HG03045 (cell line): ENCODE measurements at regions not wholly inside any gene's neighbourhood (a gene's known extent, or its start where the extent isn't known, plus 50 kb on each side); places are given as distances from the start of the nearest gene placed in this dataset.

ENCODE experiments used
- ATAC-seq: cut with Tn5 transposase; IDR thresholded peaks from one replicate; pipeline ENCODE4 v1.9.1; 2021; ENCODE audit warnings: mild to moderate bottlenecking, moderate library complexity; ENCODE audit not compliant: unreplicated experiment

DNA sequence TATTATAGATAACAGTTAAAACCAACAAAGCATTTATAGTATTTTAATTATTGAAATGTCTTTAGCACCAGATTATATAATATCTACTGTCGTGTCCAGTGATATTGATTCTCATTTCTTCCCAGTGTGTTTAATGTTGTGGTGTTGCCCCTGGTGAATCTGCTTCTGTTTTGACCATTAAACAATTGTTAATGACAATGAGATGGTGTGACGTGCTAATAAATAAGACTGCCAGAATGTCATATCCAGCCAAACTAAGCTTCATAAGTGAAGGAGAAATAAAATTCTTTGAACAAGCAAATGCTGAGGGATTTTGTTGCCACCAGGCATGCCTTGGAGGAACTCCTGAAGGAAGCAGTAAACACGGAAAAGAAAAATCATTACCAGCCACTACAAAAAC lies 480.0 kb upstream of the ROBO1 start:
- no peak for ATAC-seq

DNA sequence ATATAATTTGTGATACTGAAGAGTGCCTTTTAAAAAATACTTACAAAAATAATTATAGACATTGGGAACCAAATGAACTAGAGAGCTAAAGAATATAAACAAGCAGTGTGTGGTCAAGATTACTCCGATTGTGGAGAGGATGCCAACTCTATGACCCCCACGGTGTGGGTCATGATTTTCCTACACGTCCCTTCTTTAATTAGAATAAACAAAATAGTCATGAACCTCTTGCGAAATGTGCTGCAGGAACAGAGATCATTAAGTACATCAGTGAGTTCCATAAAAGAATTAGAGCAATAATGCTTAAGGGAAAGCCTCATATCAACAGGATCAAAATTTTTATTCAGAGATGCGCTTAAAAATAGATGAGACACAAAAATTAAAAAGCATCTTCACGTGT lies 476.6 kb upstream of the ROBO1 start:
- ATAC-seq, result no peak

DNA sequence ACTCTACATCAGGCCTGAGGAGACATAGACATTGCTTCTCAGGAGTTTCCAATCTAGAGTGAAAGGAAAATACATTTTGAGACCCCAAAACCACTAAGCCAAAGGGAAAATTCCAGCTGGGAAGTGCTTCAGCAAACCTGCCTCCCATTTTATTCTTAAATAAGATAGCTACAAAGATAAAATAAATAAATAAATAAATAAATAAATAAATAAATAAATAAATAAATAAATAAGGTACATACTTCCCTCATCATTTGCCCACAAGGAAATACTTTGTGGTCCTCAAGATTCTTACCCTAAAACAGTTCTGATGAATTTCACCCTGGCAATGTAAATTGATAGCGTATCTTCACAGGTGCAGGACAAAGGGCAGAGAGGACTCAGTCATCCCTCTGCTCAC lies 474.0 kb upstream of the ROBO1 start:
- no peak for ATAC-seq

DNA sequence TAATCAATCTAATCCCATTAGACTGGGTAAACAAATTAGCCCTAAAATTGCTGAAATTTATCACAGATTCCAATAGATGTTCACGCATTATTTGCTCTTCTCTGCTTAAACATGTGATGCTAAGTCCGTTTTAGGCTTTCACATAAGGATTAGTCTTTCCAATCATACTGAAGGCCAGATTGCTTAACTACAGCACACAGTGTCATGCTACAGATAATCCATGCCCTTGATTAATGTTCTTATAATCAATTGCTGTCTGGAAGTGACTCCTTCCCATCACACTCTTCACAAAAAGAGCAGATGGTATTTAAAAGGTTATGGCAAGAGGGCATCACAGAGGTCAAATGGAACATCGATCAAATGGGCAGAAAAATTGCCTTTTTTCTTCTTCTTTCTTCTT lies 471.5 kb upstream of the ROBO1 start:
- no peak for ATAC-seq

DNA sequence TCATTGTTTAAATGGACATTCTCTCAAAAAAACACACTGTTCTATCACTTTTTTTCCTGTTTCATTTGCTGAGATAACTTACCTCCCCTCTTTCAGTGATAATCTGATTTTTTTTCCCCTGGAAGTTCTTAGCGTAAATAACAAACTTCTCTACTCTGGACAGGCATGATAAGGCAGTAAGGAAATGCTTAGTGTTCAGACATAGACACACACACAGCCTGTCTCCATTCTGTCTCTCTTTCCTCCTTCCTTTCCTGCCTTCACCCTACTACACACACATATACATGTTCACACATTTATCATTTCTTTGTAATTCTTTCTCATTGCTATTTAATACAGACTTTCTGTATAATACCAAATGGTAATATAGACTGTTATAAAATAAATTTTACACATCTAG lies 470.8 kb upstream of the ROBO1 start:
- no peak for ATAC-seq

DNA sequence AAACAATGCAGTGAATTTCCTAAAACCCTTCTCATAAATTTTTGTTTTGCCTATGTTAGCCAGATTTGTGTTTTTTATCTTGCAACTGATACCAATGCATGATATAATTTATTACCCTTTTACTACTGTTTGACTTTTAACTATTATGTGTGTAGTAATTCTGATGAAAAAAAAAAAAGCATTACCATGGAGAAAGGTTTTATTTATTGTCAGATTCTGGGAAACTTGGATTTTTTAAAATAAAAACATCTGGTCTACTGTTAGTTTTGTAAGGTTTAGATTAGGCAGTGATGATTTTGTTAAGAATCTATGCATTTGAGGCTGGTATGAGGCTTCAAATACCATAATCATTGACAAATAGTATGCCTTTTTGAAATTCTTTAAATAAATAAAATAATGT lies 470.4 kb upstream of the ROBO1 start:
- no peak for ATAC-seq

DNA sequence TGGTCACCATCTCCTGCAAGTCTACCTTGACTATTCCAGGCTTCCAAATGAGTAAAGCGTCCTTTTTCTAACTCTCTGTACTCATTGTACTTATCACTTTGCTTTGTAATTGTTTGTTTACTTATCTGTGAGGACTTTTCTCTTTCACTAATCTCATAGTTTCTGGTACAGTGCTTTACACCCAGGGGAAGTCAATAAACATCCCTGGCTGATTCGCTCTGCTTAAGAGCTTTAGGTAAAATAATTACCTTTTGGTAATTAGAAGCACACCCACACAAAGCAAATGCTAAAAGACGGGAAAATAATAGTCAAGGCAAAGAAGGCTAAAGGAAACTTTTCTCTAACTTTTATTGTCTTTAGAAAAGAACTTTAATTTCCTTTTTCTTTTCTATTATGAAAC lies 466.9 kb upstream of the ROBO1 start:
- no peak for ATAC-seq

DNA sequence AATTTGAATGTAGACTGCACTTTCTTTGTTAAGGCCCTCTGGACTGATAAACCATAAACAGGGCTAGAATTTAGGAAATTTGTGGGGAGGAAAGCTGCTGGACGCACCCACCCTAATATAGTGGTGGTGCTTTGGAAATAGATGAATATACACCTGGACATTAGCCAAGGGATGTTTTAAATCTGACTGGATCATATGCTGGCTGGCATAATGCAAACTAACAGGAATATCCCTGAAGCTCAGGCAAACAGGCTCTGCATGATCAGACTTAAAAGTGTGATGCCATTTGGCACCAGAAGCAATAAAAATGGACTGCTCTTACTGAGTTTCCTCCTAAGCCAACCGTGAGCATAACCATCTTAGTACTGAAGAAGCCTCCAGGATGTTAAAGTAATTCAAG lies 465.8 kb upstream of the ROBO1 start:
- no peak for ATAC-seq

DNA sequence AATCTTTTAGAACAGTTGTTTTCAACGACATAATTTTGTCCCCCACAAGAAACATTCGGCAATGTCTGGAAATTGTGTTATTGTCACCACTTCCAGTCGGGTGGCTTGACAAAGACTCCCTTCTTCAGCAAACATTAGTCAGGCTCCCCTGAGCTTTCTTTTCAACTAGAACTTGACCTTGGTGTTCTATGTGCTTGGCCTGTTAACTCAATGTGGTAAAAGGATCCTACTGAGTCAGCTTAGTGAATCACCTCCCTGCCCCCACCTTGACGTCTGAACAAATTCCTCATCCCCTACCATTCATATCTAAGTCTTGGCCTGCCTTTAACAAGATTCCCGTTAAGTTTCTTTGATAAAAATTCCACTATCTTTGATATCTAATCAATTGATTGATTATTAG lies 465.0 kb upstream of the ROBO1 start:
- no peak for ATAC-seq

DNA sequence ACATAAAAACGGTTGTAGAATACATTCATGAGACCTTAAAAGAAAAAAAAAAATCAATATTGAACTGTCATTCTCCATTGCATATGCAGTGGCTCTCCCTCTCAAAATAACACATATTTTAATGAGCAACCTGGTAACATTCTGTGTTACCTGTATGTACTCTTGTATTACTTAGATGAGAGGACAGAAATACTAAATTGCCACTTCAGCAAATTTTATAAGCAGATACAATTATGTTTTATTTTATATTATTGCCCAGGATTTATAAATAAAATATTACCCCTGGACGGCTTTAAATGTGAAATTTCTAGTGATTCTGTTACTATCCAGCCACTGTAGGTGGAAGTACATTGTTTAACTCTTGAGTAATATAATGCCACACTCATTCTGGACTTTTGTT lies 463.2 kb upstream of the ROBO1 start:
- no peak for ATAC-seq

DNA sequence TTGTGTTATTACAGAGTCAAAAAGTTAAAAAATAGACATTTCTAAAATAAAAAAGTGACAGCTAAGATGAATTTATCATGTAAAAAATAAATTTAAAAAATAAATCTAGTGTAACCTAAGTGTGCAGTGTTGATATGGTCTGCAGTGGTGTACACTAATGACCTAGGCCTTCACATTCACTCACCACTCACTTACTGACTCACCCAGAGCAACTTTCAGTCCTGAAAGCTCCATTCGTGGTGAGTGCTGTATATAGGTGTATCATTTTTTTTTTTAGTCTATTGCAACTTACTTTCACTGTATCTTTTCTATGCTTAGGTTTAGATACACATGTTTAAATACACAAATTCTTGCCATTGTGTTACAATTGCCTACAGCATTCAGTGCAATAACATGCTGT lies 459.4 kb upstream of the ROBO1 start:
- ATAC-seq, result no peak

DNA sequence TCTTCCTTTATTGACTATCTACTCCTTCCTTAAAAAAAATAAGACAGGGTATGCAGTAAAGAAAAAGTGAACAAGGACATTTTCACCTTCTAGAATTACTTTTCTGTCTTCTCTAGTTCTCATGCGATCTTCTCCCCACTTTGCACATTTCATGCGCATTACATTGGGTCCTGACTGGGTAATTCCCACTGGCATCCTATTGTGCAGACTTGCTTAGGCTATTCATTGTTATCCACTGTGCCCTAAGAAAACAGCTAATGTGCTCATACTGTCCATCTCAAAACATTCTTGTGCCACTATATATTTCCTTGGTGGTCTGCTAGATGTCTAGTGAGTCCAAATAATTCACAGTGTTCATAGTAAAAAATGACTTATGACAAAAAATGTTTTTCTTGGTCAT lies 447.4 kb upstream of the ROBO1 start:
- no peak for ATAC-seq

DNA sequence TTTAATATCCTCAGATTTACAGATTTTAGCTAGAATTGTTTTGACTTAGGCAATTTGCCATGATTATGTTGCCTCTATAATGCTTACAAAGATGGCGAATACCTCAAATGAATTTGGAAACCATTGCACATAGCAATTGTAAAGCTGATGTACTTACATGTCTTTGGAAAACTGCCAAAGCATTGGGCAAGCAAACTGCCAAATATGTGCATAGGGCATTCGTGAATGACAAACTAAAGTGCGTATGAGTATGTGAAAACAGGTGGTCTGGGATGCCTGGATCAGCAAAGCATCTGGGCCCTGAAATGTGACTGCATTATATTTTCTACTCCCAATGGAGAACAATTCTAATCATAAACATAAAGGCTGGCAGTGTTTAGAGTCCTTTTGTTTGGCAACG lies 445.3 kb upstream of the ROBO1 start:
- no peak for ATAC-seq

DNA sequence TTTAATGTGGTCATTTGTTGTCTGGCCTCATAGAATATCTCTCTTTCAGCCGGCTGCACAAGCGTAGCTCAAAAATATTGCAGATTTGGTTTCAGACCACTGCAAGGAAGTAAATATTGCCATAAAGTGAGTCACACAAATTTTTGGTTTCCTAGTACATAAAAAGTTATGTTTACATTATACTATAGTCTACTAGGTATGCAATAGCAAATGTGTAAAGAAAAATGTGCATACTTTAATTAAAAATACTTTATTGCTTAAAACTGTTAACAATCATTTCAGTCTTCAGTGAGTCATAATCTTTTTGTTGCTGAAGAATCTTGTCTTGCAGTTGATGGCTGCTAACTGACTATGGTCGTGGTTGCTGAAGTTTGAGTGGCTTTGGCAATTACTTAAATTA lies 425.1 kb upstream of the ROBO1 start:
- no peak for ATAC-seq

DNA sequence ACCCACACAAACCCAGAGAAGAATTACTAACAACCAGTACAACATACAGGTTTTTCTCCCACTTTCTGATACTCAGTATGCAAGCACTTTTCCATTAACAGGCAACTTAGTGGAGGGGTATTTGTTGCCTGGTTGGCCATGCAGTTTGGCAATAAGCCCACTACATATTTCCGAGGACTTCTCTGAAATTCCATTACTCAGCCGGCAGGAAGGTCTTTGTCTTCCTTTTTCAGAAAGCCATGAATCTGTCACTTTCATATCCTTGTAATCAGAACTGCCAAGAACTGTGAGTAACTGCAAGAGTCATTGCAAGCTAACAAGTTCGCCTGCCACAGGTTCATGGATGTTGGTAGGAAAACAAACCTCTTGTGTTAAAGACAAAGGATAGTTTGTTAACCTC lies 422.3 kb upstream of the ROBO1 start:
- ATAC-seq, result no peak

DNA sequence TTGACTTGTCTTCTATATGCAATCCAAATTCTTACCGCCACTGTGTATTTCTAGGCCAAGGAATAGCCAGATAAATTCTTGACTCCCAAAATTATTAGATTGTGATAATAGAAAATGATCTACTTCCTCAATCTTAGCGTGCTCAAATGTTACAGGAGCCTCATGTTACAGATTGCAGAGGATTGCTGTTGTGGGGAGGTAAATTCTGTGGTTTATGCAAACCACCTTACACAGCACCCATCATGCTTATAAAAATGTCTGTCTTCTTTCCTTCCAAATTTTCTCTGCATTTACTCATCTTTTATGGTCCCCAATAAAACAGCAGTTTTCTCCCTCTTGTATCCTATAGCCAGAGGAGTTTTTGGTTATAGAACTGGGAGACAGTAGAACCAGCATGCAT lies 420.2 kb upstream of the ROBO1 start:
- no peak for ATAC-seq

DNA sequence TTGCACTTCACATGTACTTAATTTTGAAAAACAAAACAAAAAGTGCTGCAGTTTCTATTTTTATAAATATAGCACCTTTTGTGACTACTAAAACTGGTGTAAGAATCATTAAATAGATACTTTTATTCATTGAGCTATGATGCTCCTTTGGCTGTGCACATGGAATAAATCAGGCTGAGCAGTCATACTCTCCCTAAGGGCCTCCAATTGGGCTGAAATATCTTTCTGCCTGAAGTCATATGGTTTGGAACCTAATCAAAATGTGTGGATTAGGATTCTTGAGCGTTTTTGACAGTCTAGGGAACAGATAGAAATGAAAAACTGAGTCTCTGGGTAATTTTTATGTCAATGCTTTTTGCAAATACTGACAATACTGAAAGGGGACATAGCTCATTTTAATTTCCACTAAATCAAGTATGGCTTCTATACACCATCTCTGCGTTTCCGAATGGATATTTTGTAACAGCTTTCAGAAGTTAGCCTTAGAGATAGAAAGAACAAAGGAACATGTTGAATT lies 392.2 kb upstream of the ROBO1 start:
- ATAC-seq, result no peak

DNA sequence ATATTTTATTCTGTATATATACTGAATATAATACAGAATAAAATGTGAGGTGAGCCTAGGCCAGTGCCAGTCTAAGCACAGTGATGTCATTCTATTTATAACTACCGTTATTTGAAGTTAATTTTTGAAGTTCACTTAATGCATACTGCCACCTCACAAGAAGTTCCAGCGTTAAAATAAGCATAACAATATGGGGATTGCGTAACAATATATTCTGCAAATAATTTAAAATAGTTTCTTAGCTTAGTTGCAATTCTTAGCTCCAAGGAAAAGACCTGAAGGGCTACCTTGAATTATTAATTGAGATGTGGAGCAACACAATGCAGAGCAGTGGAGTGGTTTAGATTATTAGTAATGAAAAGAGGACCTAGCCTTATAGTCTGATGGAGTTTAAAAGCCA lies 390.5 kb upstream of the ROBO1 start:
- no peak for ATAC-seq

DNA sequence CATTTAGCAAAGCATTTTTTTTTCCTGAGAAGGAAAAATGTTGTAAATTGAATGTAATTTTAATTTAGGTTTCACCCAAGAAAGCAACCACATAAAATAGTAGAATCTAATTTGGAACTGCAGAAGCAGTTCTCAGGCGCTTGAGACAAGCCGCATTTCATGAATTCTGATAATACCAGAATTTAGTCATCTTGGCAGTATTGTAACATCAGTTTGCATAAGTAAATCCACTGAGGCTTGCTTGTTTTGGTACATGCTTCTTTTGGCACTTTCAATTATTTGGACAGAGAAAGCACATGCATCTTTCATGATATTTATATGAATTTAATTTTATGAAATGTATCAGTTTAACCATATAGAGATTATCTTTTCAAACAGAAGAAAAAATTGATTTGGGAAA lies 389.7 kb upstream of the ROBO1 start:
- no peak for ATAC-seq

DNA sequence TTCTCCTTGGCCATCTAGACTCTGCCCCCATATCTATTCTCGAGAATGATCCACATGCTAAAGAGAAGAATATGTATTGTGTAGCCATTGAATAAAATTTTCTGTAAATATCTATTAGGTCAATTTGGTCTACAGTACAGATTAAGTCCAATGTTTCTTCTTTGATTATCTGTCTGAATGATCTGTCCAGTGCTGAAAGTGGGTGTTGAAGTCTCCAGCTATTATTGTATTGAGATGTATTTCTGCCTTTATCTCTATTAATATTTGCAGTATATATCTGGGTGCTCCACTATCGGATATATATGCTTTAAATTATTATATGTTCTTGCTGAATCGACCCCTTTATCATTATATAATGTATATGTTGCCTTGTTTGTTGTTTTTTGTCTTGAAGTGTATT lies 384.9 kb upstream of the ROBO1 start:
- no peak for ATAC-seq

DNA sequence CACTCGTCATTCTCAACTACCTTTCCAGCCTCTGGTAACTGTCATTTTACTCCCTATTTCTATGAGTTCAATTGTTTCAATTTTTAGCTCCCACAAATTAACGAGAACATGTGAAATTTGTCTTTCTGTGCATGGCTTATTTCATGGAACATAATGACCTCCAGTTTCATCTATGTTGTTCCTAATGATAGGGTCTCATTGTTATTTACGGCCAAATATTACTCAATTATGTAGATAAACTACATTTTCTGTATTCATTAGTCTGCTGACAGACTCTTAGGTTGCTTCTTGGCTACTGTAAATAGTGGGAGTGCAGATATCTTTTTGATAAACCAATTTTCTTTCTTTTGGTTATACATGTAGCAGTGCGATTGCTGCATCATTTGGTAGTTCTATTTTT lies 374.9 kb upstream of the ROBO1 start:
- ATAC-seq, result no peak

DNA sequence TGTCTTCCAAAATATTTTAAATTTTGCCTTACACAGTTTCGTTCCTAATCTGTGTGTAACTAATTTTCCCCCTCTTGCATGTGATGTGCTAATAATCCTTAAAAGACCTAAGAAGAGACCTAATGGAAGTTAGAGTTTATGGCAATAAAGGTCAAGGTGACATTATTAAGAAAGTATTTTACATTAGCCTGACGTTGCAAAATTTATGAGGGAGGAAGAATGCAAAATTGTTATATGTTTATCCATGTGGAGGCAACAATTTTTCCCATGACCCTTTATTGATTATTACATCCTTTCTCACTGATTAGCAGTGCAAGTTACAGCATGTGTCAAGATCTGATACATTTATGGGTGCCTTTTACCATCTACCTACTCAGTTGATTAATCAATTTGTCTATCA lies 373.8 kb upstream of the ROBO1 start:
- ATAC-seq, result no peak

DNA sequence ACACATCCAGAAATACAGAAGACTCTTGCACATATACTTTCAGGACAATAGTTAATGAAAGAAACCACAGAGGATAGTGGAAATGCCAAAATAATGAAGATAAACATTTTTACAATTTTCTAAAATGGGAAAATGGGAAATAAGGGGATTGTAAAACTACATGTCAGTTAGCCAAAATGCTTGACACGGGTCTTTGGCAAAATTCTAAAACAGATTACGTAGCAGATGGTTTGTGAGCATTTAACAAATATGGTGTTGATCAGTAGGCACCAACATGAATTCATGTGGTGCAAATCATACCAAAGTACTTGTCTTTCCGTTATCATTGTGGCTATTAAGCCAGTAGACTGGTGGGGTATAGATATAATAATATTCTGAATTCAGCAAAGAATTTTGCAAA lies 348.5 kb upstream of the ROBO1 start:
- no peak for ATAC-seq

DNA sequence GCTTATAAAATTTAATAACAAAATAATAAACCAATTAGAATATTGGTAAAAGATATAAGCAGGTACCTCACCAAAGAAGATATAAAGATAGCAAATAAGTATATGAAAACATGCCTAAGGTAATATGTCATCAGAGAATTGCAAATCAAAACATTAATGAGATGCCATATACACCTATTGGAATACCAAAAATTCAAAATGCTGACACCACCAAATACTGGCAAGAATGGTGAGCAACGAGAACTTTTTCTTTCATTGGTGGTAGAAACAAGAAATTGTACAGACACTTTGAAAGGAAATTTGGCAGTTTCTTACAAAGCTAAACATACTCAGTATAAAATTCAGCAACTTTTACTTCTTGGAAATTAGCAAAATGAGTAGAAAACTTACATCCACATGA lies 346.9 kb upstream of the ROBO1 start:
- no peak for ATAC-seq
